GM23248 (cell line): ENCODE measurements at regions not wholly inside any gene's neighbourhood (a gene's known extent, or its start where the extent isn't known, plus 50 kb on each side); places are given as distances from the start of the nearest gene placed in this dataset.

Experiments used
- EZH2 ChIP-seq: fragments of 200-600 bp; sonication (generic); IDR thresholded peaks from 2 replicates; pipeline ENCODE4 v1.6.1; 2018; ENCODE audit warnings: antibody characterized with exemption, mild to moderate bottlenecking; ENCODE audit not compliant: insufficient read depth, poor library complexity, severe bottlenecking
- EZH2phosphoT487 ChIP-seq: fragments of 200-600 bp; sonication (generic); IDR thresholded peaks from 2 replicates; pipeline ENCODE4 v1.6.1; 2018; ENCODE audit warnings: antibody characterized with exemption, moderate library complexity, mild to moderate bottlenecking, low read depth; ENCODE audit not compliant: insufficient read depth

DNA sequence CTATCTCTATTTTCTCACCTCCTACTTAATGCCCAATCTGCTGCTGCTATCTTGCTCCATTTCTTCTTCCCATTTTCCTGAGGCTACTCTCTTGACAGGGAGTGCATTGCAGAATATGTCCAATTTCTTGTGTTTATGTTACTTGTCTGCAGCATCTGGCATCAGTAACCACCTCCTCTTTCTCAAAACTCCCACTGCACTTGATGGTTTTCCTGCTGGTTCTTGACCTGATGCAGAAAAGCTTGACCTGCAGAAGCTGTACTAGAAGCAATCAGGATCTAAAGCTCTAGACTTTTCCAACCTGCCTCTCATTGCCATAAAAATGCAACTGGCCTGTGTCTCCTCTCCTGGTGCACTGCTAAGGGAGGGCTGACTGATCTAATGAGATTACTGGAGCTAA lies 287.8 kb downstream of the ZEB1 start:
- TF ChIP-seq EZH2 (no peak), EZH2phosphoT487 (no peak)
